ENCODE measurements at regions not wholly inside any gene's neighbourhood (a gene's known extent, or its start where the extent isn't known, plus 50 kb on each side); places are given as distances from the start of the nearest gene placed in this dataset.
"Not testable (repeated sequence)": the region's sequence is repeated elsewhere in the genome, so short reads cannot be mapped to it uniquely, and the experiment has no call there.

DNA sequence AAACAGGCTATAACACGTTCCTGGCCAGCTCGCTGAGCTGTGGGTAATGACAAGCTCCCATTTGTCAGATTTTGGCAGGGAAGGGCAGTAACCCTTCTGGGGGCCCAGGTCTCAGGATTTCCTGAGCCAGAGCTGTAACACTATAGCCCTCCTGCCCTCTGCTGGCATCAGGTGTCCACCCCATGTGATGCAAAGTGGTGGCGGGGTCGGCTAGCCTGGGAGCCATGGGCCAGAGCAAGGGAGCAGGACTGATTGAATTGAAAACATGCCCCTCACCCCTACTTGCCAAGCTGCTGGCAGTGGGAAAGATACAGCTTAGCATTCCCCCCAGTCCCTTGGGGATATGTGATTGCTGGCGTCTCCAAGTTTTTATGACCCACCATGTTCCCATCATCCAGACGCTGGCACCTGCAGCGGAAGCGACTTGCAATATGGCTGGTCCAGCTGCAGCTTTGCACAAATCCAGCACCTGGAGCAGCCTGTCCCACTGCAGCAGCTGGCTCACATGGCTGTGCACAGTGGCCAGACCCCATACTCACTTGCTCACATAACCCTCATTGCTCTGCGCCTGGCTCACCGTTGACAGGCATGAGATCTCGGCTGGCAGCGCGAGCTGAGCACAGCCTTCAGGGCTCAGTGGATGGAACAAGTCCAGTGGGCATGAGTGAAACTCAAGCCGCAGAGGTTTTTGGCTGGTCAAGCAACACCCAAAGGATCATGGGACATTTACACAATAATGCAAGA, 1147.8 kb downstream of the JRKL start:
- Mint-ChIP-seq H3K9me3 (peaks cover 10% of the 10 kb centered on the region), H3K4me3 (no peak overlapping the region), H3K27ac (no peak overlapping the region), H3K4me1 (no peaks in the 10 kb centered on the region), H3K36me3 (ENCODE audit: low read depth) (no peaks in the 10 kb centered on the region), H3K27me3 (no peaks in the 10 kb centered on the region)
- ATAC-seq (replicated peaks) = no peak

DNA sequence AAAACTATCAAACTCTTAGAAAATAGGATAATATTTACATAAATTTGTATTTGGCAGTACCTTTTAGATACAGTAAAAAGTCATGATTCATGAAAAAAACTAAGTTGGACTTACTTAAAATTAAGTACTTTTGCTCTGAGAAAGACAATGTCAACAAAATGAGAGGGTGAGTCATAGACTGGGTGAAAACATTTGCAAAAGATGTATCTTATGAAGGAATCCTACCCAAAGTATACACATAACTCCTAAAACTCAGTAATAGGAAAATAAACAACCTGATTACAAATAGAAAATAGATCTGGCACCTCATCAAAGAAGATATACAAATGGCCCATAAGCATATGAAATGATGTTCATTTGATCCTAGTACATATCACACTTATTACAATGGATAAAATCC, 1154.6 kb downstream of the JRKL start:
- Mint-ChIP-seq H3K27ac (no peak overlapping the region), H3K9me3 (peaks cover 21% of the 10 kb centered on the region), H3K27me3 (no peaks in the 10 kb centered on the region), H3K4me3 (no peak overlapping the region), H3K4me1 (no peaks in the 10 kb centered on the region), H3K36me3 (ENCODE audit: low read depth) (no peaks in the 10 kb centered on the region)
- no peak for ATAC-seq (replicated peaks)

- Mint-ChIP-seq H3K27me3 (no peaks in the 10 kb centered on the region), H3K36me3 (ENCODE audit: low read depth) (no peaks in the 10 kb centered on the region), H3K4me3 (no peak overlapping the region), H3K27ac (no peak overlapping the region), H3K4me1 (no peaks in the 10 kb centered on the region), H3K9me3 (peaks cover 19% of the 10 kb centered on the region)
- ATAC-seq (replicated peaks) = no peak
Observed at GRCh38 chr11:97548280-97548679, 1158.5 kb downstream of the JRKL start.

- peaks cover 5% of the 10 kb centered on the region for H3K9me3 Mint-ChIP-seq
- no peaks in the 10 kb centered on the region for H3K27me3 Mint-ChIP-seq
- H3K4me1 Mint-ChIP-seq = no peaks in the 10 kb centered on the region
- no peak overlapping the region for H3K4me3 Mint-ChIP-seq
- ATAC-seq (replicated peaks) = no peak
- no peaks in the 10 kb centered on the region for H3K36me3 Mint-ChIP-seq (ENCODE audit: low read depth)
- H3K27ac Mint-ChIP-seq = no peak overlapping the region
Observed at GRCh38 chr11:97557399-97557798, 1167.6 kb downstream of the JRKL start.

- H3K4me1 Mint-ChIP-seq = no peaks in the 10 kb centered on the region
- ATAC-seq (replicated peaks) = no peak
- no peak overlapping the region for H3K27ac Mint-ChIP-seq
- no peaks in the 10 kb centered on the region for H3K27me3 Mint-ChIP-seq
- H3K9me3 Mint-ChIP-seq = peaks cover 16% of the 10 kb centered on the region
- H3K36me3 Mint-ChIP-seq (ENCODE audit: low read depth) = no peaks in the 10 kb centered on the region
- no peak overlapping the region for H3K4me3 Mint-ChIP-seq
Observed at GRCh38 chr11:97567801-97568200, 1178.0 kb downstream of the JRKL start.

DNA sequence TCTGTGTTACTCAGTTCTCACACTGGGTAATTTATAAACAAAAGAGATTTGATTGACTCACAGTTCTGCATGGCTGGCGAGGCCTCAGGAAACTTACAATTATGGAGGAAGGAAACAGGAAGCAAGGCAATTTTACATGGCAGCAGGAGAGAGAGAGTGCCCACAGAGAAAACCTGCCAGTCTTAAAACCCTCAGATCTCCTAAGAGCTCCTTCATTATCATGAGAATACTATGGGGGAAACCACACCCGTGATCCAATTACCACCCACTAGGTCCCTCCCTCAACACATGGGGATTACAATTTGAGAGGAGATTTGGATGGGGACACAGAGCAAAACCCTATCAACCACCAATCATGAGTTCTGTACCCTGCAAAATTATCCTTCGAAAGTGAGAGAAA, 1180.8 kb downstream of the JRKL start:
- Mint-ChIP-seq H3K4me3 (no peak overlapping the region), H3K27me3 (no peaks in the 10 kb centered on the region), H3K36me3 (ENCODE audit: low read depth) (no peaks in the 10 kb centered on the region), H3K9me3 (peaks cover 16% of the 10 kb centered on the region), H3K4me1 (no peaks in the 10 kb centered on the region), H3K27ac (no peak overlapping the region)
- no peak for ATAC-seq (replicated peaks)

DNA sequence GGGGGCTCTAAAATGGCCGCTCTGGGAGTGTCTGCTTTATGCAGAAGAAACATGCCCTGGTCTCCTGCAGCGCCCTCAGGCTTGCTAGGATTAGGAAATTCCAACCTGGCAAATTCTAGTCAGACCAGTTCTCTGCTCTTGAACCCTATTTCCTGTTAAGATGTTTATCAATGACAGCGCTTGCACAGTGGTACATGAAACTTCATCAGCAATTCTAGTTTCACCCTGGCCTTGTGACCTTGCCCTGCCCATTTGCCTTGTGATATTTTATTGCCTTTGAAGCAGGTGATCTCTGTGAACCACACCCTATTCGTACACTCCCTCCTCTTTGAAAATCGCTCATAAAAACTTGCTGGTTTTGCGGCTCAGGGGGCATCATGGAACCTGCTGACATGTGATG, 1184.0 kb downstream of the JRKL start:
- not testable (repeated sequence) for H3K36me3 Mint-ChIP-seq (ENCODE audit: low read depth); ATAC-seq (replicated peaks); H3K4me1 Mint-ChIP-seq; H3K4me3 Mint-ChIP-seq; H3K27ac Mint-ChIP-seq; H3K27me3 Mint-ChIP-seq
- H3K9me3 Mint-ChIP-seq = peaks cover 17% of the 10 kb centered on the region

GRCh38 chr11:97574976-97575665, 1185.3 kb downstream of the JRKL start:
- peaks cover 10% of the 10 kb centered on the region for H3K9me3 Mint-ChIP-seq
- no peaks in the 10 kb centered on the region for H3K4me1 Mint-ChIP-seq
- no peak overlapping the region for H3K27ac Mint-ChIP-seq
- ATAC-seq (replicated peaks) = no peak
- H3K4me3 Mint-ChIP-seq = no peak overlapping the region
- H3K36me3 Mint-ChIP-seq (ENCODE audit: low read depth) = no peaks in the 10 kb centered on the region
- no peaks in the 10 kb centered on the region for H3K27me3 Mint-ChIP-seq

DNA sequence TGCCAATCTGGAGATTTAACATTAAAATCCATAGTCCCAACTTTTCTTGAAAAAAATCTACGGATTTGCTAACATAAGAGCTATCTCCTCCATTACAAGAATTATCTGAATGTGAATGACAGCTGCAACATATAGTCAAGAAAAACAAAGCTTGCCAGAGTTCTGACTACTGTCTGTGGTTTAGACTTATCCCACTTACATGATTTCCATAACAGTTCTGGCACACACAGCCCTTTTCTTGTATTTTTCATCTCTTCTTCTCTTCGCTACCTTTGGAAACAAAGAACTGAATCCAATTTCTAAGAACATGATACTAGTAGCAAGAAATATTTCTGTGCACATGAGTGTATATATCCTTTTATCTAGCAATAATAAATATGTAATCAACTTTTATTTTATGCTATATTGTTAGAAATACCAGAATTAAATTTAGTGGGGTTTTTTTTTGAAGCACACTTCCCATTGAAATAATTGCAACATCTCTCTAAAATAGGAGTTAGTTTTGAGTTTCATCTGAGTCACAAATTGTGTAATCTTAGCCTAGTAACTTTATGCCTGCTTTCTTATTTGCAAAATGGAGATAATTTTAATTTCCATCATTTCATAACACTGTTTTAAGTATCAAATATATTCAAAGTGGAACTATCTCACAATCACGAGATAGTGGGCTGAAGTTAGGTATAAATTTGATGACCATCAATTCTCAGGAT, 1217.6 kb downstream of the JRKL start:
- no peaks in the 10 kb centered on the region for H3K27me3 Mint-ChIP-seq
- no peak overlapping the region for H3K4me3 Mint-ChIP-seq
- H3K27ac Mint-ChIP-seq = no peak overlapping the region
- H3K36me3 Mint-ChIP-seq (ENCODE audit: low read depth) = no peaks in the 10 kb centered on the region
- no peak for ATAC-seq (replicated peaks)
- H3K9me3 Mint-ChIP-seq = peaks cover 12% of the 10 kb centered on the region
- no peaks in the 10 kb centered on the region for H3K4me1 Mint-ChIP-seq

- H3K27me3 Mint-ChIP-seq = no peaks in the 10 kb centered on the region
- H3K36me3 Mint-ChIP-seq (ENCODE audit: low read depth) = no peaks in the 10 kb centered on the region
- ATAC-seq (replicated peaks) = no peak
- H3K27ac Mint-ChIP-seq = no peak overlapping the region
- no peaks in the 10 kb centered on the region for H3K4me1 Mint-ChIP-seq
- no peak overlapping the region for H3K4me3 Mint-ChIP-seq
- peaks cover 12% of the 10 kb centered on the region for H3K9me3 Mint-ChIP-seq
Observed at GRCh38 chr11:97610000-97610399, 1220.2 kb downstream of the JRKL start.

DNA sequence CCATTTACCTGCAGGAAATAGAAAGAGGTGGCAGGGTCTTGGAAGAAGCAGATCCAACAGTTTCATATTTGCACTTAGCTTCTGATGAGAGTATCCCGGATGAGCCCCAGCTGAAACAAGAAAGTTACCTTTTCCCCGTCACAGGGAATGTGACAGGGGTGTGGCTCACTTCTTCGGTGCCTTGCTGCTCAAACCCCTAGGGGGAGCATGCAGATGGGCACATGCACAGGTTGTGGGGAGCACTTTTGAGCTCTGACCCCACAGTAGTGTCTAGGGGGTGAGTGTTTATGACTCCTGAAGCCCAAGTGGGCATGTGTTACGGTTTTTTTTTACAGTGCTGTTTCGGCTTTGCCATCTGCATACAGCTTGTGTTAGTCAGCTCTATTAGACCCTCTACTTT, 1221.0 kb downstream of the JRKL start:
- Mint-ChIP-seq H3K9me3 (peaks cover 16% of the 10 kb centered on the region), H3K4me1 (no peaks in the 10 kb centered on the region), H3K27me3 (no peaks in the 10 kb centered on the region), H3K36me3 (ENCODE audit: low read depth) (no peaks in the 10 kb centered on the region), H3K27ac (no peak overlapping the region), H3K4me3 (no peak overlapping the region)
- no peak for ATAC-seq (replicated peaks)

DNA sequence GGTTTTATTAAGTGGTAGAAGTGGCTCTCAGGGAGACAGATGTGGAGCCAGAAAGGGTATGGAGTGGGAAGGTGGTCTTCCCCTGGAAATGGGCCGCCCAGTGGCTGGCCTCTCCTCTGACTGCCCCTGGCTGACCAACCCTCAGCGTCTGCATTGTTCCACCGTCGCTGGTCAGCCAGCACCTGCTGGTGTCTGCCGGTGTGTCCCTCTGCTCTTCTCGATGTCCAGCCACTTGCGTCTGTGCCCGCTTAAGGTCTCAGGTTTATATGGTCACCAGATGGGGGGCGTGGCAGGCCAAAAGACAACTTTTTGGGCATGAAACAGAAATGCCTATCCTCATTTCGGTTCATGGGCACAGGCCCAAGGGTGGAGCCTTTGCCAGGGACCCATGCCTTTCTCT, 1221.5 kb downstream of the JRKL start:
- Mint-ChIP-seq H3K36me3 (ENCODE audit: low read depth) (no peaks in the 10 kb centered on the region), H3K4me3 (no peak overlapping the region), H3K4me1 (no peaks in the 10 kb centered on the region), H3K27ac (no peak overlapping the region), H3K27me3 (no peaks in the 10 kb centered on the region), H3K9me3 (peaks cover 16% of the 10 kb centered on the region)
- no peak for ATAC-seq (replicated peaks)

DNA sequence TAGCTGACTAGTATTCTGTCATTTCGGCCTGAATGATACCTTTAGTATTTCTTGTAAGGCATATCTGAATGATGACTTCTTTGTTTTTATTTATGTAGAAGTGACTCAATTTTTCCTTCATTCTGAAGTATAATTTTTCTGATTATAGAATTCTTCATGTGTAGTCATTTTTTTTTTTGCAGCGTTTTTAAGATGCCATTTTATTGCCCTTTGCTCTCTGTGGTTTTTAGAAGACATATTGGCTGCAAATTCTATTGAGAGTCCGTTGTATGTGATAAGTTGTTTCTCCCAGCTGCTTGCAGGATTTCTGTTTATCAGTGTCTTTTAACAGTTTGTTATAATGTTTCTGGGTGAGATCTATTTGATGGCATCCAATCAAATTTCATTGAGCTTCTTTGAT, 1224.8 kb downstream of the JRKL start:
- Mint-ChIP-seq H3K4me3 (no peak overlapping the region), H3K27ac (no peak overlapping the region), H3K27me3 (no peaks in the 10 kb centered on the region), H3K36me3 (ENCODE audit: low read depth) (no peaks in the 10 kb centered on the region), H3K4me1 (no peaks in the 10 kb centered on the region), H3K9me3 (peaks cover 12% of the 10 kb centered on the region)
- ATAC-seq (replicated peaks) = no peak

DNA sequence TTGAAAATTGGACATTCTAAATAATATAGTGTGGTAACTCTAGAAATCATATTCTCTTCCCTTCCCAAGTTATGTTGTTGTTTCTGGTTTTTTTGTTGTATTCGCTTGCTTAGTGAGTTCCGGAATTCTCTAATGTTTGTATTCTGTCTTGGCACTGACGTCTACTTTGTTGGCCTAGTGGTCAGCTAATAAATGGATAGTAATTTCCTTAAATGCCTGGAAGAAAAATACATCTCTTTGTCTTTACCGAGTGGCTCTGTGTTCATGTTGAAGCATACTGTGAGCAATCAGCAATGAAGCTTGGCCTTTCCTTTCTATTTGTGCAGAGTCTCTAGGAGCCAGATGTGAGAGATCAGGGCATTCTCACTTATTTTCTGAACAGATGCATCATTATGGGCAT, 1225.7 kb downstream of the JRKL start:
- no peak overlapping the region for H3K27ac Mint-ChIP-seq
- H3K9me3 Mint-ChIP-seq = peaks cover 9% of the 10 kb centered on the region
- no peak for ATAC-seq (replicated peaks)
- no peaks in the 10 kb centered on the region for H3K36me3 Mint-ChIP-seq (ENCODE audit: low read depth)
- H3K4me3 Mint-ChIP-seq = no peak overlapping the region
- H3K27me3 Mint-ChIP-seq = no peaks in the 10 kb centered on the region
- H3K4me1 Mint-ChIP-seq = no peaks in the 10 kb centered on the region

GRCh38 chr11:97617031-97617430, 1227.2 kb downstream of the JRKL start:
- Mint-ChIP-seq H3K36me3 (ENCODE audit: low read depth) (no peaks in the 10 kb centered on the region), H3K27ac (no peak overlapping the region), H3K9me3 (peaks cover 11% of the 10 kb centered on the region), H3K27me3 (no peaks in the 10 kb centered on the region), H3K4me1 (no peaks in the 10 kb centered on the region), H3K4me3 (no peak overlapping the region)
- no peak for ATAC-seq (replicated peaks)
